GM12878 (cell line): ENCODE measurements at regions not wholly inside any gene's neighbourhood (a gene's known extent, or its start where the extent isn't known, plus 50 kb on each side); places are given as distances from the start of the nearest gene placed in this dataset.

Experiments used
- ATAC-seq: fragments of 200-7000 bp; cut with Tn5 transposase; 3 replicates; pipeline ENCODE4 v1.9.1; 2020; ENCODE audit warnings: mild to moderate bottlenecking, moderate library complexity
- BruUV-seq: library from RNA; stranded (reverse); fragments of 400-500 nt; replicated peaks from 2 replicates; lab custom pipeline; 2021; lab: Mats Ljungman, UMichigan
- CTCF ChIA-PET: fragments of 300-600 bp; sonication (Branson Sonifier 250); formaldehyde crosslinking; extraction: SDS; loops from one replicate; lab custom pipeline; 2021; ENCODE audit warnings: inconsistent platforms; lab: Yijun Ruan, JAX
- POLR2A ChIA-PET: fragments of 350-600 bp; formaldehyde crosslinking; extraction: SDS; loops from one replicate; lab custom pipeline; 2021; ENCODE audit warnings: inconsistent platforms; lab: Charles Lee
- RAD21 ChIA-PET: fragments of 300-600 bp; sonication (Branson Sonifier 250); formaldehyde crosslinking; loops from one replicate; lab custom pipeline; 2023; ENCODE audit warnings: antibody characterized with exemption; ENCODE audit not compliant: unreplicated experiment; lab: Charles Lee
- SMC1A ChIA-PET: fragments of 300-600 bp; sonication (Branson Sonifier 250); formaldehyde crosslinking; loops from one replicate; lab custom pipeline; 2023; ENCODE audit not compliant: unreplicated experiment, uncharacterized antibody; lab: Charles Lee
- DNase-seq: peaks from one replicate; pipeline ENCODE4 v3.0.0-alpha.2; 2011; ENCODE audit warnings: low read depth, low spot score
- FAIRE-seq: peaks from 3 replicates; lab custom pipeline; 2011; peaks lifted over from hg19 to GRCh38; lab: Jason Lieb, UNC
- H2AFZ ChIP-seq: 2 replicates; pipeline ENCODE4 v1.6.0; 2011; ENCODE audit warnings: low read depth, low read length, control low read depth; ENCODE audit not compliant: control insufficient read depth
- H3K27ac ChIP-seq: 2 replicates; pipeline ENCODE4 v1.5.1; 2011; ENCODE audit warnings: control low read depth; ENCODE audit not compliant: control insufficient read depth, insufficient read depth
- H3K27me3 ChIP-seq, 2 experiments: replicated peaks in 1 of 2; 2 replicates each; pipeline versions ENCODE4 v1.6.0 to v1.6.1; 2011; ENCODE audit warnings: low read length in 1 of 2; ENCODE audit not compliant: control insufficient read depth in 2 of 2, insufficient read depth in 2 of 2
- H3K36me3 ChIP-seq, 2 experiments: 2 replicates each; pipeline ENCODE4 v1.5.1; 2011; ENCODE audit warnings: low read length in 1 of 2; ENCODE audit not compliant: control insufficient read depth in 2 of 2, insufficient read depth in 2 of 2
- H3K4me1 ChIP-seq: 2 replicates; pipeline ENCODE4 v1.6.1; 2011; ENCODE audit warnings: mild to moderate bottlenecking, low read length, moderate library complexity, mixed read lengths; ENCODE audit not compliant: control insufficient read depth, insufficient read depth
- H3K4me2 ChIP-seq: 2 replicates; pipeline ENCODE4 v1.6.0; 2011; ENCODE audit warnings: control low read depth; ENCODE audit not compliant: control insufficient read depth, insufficient read depth
- H3K4me3 ChIP-seq: fragments of 200-600 bp; sonication (generic); 2 replicates; pipeline ENCODE4 v1.5.1; 2016
- H3K79me2 ChIP-seq: 2 replicates; pipeline ENCODE4 v1.6.0; 2011; ENCODE audit warnings: low read length; ENCODE audit not compliant: control insufficient read depth, insufficient read depth
- H3K9ac ChIP-seq: 2 replicates; pipeline ENCODE4 v1.8.0; 2011; ENCODE audit warnings: low read length, control low read depth, mixed read lengths; ENCODE audit not compliant: control insufficient read depth, insufficient read depth
- H3K9me3 ChIP-seq: replicated peaks from 3 replicates; pipeline ENCODE4 v1.5.1; 2011; ENCODE audit warnings: mild to moderate bottlenecking, low read length; ENCODE audit not compliant: control insufficient read depth, insufficient read depth
- H4K20me1 ChIP-seq: 2 replicates; pipeline ENCODE4 v1.6.0; 2011; ENCODE audit not compliant: control insufficient read depth, insufficient read depth
- BCL11A ChIP-seq: IDR thresholded peaks from 2 replicates; pipeline ENCODE4 v1.6.1; 2011; ENCODE audit warnings: low read depth, low read length
- CHD1 ChIP-seq: IDR thresholded peaks from 2 replicates; pipeline ENCODE4 v1.6.1; 2012; ENCODE audit warnings: low read depth, low read length, improper control_type of control experiment
- CHD2 ChIP-seq: IDR thresholded peaks from 2 replicates; pipeline ENCODE4 v1.6.1; 2011; ENCODE audit warnings: low read depth, low read length, improper control_type of control experiment, borderline replicate concordance
- DPF2 ChIP-seq: fragments of 450-650 bp; IDR thresholded peaks from 2 replicates; pipeline ENCODE4 v1.6.1; 2017; ENCODE audit warnings: mild to moderate bottlenecking
- EGR1 ChIP-seq, 2 experiments: IDR thresholded peaks; 1 replicate in 1 of 2; 2 replicates in 1 of 2; pipeline ENCODE4 v1.6.1; 2011 to 2012; ENCODE audit warnings: low read depth in 2 of 2, low read length in 2 of 2, borderline replicate concordance in 1 of 2, mild to moderate bottlenecking in 1 of 2, moderate library complexity in 1 of 2
- EZH2 ChIP-seq: IDR thresholded peaks from 2 replicates; pipeline ENCODE4 v1.6.1; 2012; ENCODE audit warnings: low read depth, mild to moderate bottlenecking, control low read depth, inconsistent platforms, low read length, borderline replicate concordance; ENCODE audit not compliant: control insufficient read depth
- HDAC2 ChIP-seq: fragments of 200-600 bp; sonication (generic); IDR thresholded peaks from 2 replicates; pipeline ENCODE4 v1.6.1; 2017
- MTA3 ChIP-seq: IDR thresholded peaks from 2 replicates; pipeline ENCODE4 v1.6.1; 2012; ENCODE audit warnings: low read length, inconsistent platforms, borderline replicate concordance
- RB1 ChIP-seq: fragments of 450-650 bp; formaldehyde crosslinking; IDR thresholded peaks from 2 replicates; pipeline ENCODE4 v1.6.1; 2017; ENCODE audit warnings: mild to moderate bottlenecking, borderline replicate concordance
- SPI1 ChIP-seq: IDR thresholded peaks from 2 replicates; pipeline ENCODE4 v1.6.1; 2011; ENCODE audit warnings: low read depth, mild to moderate bottlenecking, low read length, moderate library complexity, borderline replicate concordance; ENCODE audit not compliant: insufficient read depth
- SUZ12 ChIP-seq: fragments of 200-600 bp; sonication (generic); IDR thresholded peaks from one replicate; pipeline ENCODE4 v1.6.1; 2018; ENCODE audit warnings: antibody characterized with exemption, mild to moderate bottlenecking; ENCODE audit not compliant: unreplicated experiment
- ZNF217 ChIP-seq: fragments of 450-650 bp; IDR thresholded peaks from 2 replicates; pipeline ENCODE4 v1.6.1; 2017; ENCODE audit warnings: antibody characterized with exemption, mild to moderate bottlenecking
- WGBS: methylation state at CpG from one replicate; pipeline ENCODE4 v1.1.6; 2016; ENCODE audit warnings: low lambda C conversion rate; ENCODE audit not compliant: insufficient replicate concordance, insufficient coverage; ENCODE audit errors: missing lambda C conversion rate; 5-methylcytosine and 5-hydroxymethylcytosine counted together
- in situ Hi-C: fragments of 300-500 bp; cut with MboI; formaldehyde crosslinking; loops from 9 replicates; pipeline ENCODE4 v1.14.3; 2018; ENCODE audit warnings: mixed read lengths
- intact Hi-C: fragments of 100-400 bp; cut with micrococcal nuclease; formaldehyde crosslinking; loops from one replicate; pipeline ENCODE4 v1.14.2; 2022; ENCODE audit not compliant: unreplicated experiment

DNA sequence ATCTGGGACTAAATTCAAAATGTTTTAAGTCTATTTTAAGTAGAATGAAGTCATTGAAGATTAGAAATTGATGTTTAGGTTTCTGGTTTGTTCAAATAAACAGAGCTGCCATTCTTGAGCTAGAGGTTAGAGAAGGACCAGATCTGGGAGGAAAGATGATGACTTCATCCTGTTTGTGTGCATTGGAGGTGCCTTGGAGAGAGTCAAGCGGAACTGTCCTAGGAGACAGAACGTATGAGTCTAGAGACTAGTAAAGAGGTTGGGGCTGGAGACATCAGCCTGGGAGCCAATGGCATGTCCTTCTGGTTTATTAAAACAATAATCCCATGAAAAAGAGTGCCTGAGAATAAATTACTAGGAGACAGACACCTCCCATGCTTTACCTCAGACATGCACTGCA is 303.4 kb downstream of the KBTBD8 start:
- 23% methylated on average over 2 of the region's 2 CpGs for WGBS
- Histone ChIP-seq H2AFZ (no peak overlapping the region), H3K27ac (no peak overlapping the region), H3K9me3 (no peaks in the 10 kb centered on the region), H4K20me1 (no peaks in the 10 kb centered on the region), H3K9ac (no peak overlapping the region), H3K4me1 (no peaks in the 10 kb centered on the region), H3K4me3 (no peak overlapping the region), H3K27me3 (no peaks in the 10 kb centered on the region), H3K36me3 (no peaks in the 10 kb centered on the region), H3K4me2 (no peak overlapping the region), H3K79me2 (no peaks in the 10 kb centered on the region)
- FAIRE-seq (no peak), DNase-seq (no peak), ATAC-seq (no peak)
- in situ Hi-C loops, result no loop called here
- ChIA-PET RAD21 (no interaction called here), SMC1A (no interaction called here), CTCF (no interaction called here), POLR2A (no interaction called here)
- intact Hi-C loops, result no loop called here
- no peak for TF ChIP-seq EZH2
- TF ChIP-seq SUZ12, result no peak
- no peak for TF ChIP-seq BCL11A
- TF ChIP-seq HDAC2, result no peak
- no peak for TF ChIP-seq MTA3
- no peak for TF ChIP-seq DPF2
- TF ChIP-seq ZNF217, result no peak
- TF ChIP-seq CHD1, result no peak
- no TSS peak for BruUV-seq

DNA sequence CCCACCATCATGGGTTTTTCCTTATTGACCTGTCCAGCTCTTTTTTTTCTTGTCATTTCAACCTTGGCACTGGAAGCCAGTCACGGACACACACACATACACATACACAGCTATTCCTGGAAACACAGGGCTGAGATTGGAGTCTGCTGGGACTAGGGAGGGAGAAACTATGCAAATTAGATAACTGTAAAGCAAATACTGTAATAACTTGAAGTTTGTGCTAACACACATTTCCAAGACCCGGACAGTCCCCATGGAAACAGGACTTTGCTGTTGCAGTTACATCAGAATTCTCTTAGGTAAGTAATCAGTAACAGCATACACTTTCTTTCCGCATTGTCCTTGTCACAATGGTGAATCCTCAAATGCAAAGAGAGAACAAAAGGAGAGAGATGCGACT is 304.4 kb downstream of the KBTBD8 start:
- TF ChIP-seq SPI1 (no peak), CHD2 (no peak), RB1 (no peak), EGR1 (IDR thresholded peaks at IDR 0.05; ENCODE audit: borderline replicate concordance in 1 of 2, low read depth in 2 of 2, low read length in 2 of 2) (no peak)
- TF ChIP-seq, all 136 proteins: peak for 0
- ChIA-PET RAD21 (no interaction called here), SMC1A (no interaction called here), CTCF (no interaction called here), POLR2A (no interaction called here)
- Histone ChIP-seq H2AFZ (no peak overlapping the region), H3K4me2 (no peak overlapping the region), H3K4me1 (no peaks in the 10 kb centered on the region), H3K36me3 (no peaks in the 10 kb centered on the region), H3K79me2 (no peaks in the 10 kb centered on the region), H4K20me1 (no peaks in the 10 kb centered on the region), H3K9me3 (no peaks in the 10 kb centered on the region), H3K27ac (no peak overlapping the region), H3K27me3 (no peaks in the 10 kb centered on the region), H3K4me3 (no peak overlapping the region), H3K9ac (no peak overlapping the region)
- WGBS, result 7% methylated on average over 4 of the region's 4 CpGs
- DNase-seq, result no peak
- intact Hi-C loops, result no loop called here
- ATAC-seq, result no peak
- no TSS peak for BruUV-seq
- in situ Hi-C loops, result no loop called here
- FAIRE-seq, result no peak
